ENCODE measurements at regions not wholly inside any gene's neighbourhood (a gene's known extent, or its start where the extent isn't known, plus 50 kb on each side); places are given as distances from the start of the nearest gene placed in this dataset.

GRCh38 chr2:234193977-234194563, 143.6 kb downstream of the SPP2 start:
- no TSS peak for BruUV-seq (replicated peaks)
- CTCF ChIA-PET (ENCODE audit: low intra/inter-chr PET ratio, low total read pairs), result no interaction called here
- in situ Hi-C loops (cut with HindIII; ENCODE audit: extremely low pct_ligation_motif_present, low pct_unique_long_range_greater_than_20kb) (no loop called here), intact Hi-C loops (cut with micrococcal nuclease; ENCODE audit: unreplicated experiment) (no loop called here)
- no peak for FAIRE-seq
- H3K79me2 ChIP-seq (ENCODE audit: insufficient read depth, low read length), result no peaks in the 10 kb centered on the region
- no peak overlapping the region for H3K4me2 ChIP-seq (ENCODE audit: low read depth, low read length)
- no peak overlapping the region for H3K9ac ChIP-seq (ENCODE audit: insufficient read depth, low read depth, low read length)
- no peaks in the 10 kb centered on the region for H3K36me3 ChIP-seq (replicated peaks in 1 of 2; ENCODE audit: control insufficient read depth in 1 of 2, insufficient read depth in 2 of 2, low read length in 2 of 2)
- no peaks in the 10 kb centered on the region; a peak in 2 of 5 replicates for H3K27me3 ChIP-seq (ENCODE audit: control insufficient read depth in 1 of 2, insufficient read depth in 2 of 2, low read length in 2 of 2)
- no peaks in the 10 kb centered on the region for H4K20me1 ChIP-seq (ENCODE audit: insufficient read depth, low read length)
- 4% methylated on average over 7 of the region's 7 CpGs for WGBS (ENCODE audit: low lambda C conversion rate)
- no peak overlapping the region for H3K27ac ChIP-seq (ENCODE audit: extremely low read length, insufficient read depth, low read length)
- no peaks in the 10 kb centered on the region for H3K4me1 ChIP-seq (ENCODE audit: insufficient read depth, low read length)
- DNase-seq (ENCODE audit: low spot score), result no peak
- no peak overlapping the region for H2AFZ ChIP-seq (ENCODE audit: low read length)
- H3K4me3 ChIP-seq (replicated peaks in 1 of 3; ENCODE audit: insufficient read depth in 1 of 3, low read depth in 2 of 3, low read length in 3 of 3), result no peak overlapping the region
- TF ChIP-seq ZNF34 (CRISPR knock-in tag; IDR thresholded peaks at IDR 0.05; ENCODE audit: borderline replicate concordance) (no peak), ZNF460 (CRISPR knock-in tag; IDR thresholded peaks at IDR 0.05; ENCODE audit: borderline replicate concordance) (no peak), CREB1 (IDR thresholded peaks at IDR 0.05) (peak; percentile 37), CREB1 (CRISPR knock-in tag; IDR thresholded peaks at IDR 0.05) (no peak), CHD2 (IDR thresholded peaks at IDR 0.05; ENCODE audit: low read depth, low read length) (no peak), PHF20 (CRISPR knock-in tag; IDR thresholded peaks at IDR 0.05) (no peak), THAP7 (CRISPR knock-in tag; IDR thresholded peaks at IDR 0.05) (no peak)
- TF ChIP-seq, protein P1, sequence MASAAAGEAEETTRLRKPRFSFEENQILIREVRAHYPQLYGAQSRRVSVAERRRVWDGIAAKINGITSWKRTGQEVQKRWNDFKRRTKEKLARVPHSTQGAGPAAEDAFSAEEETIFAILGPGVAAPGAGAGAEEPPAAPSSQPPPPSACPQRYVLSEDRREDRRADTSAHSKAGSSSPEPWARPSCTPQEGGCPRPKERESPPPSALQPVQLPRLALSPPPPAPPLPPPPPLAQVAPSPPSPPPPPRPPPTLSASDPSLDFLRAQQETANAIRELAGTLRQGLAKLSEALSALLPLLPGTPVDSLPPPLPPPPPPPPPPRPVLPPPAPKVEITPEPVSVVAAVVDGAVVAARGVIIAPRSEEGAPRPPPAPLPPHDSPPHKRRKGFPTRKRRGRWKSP (CRISPR knock-in tag; IDR thresholded peaks at IDR 0.05), result no peak
- TF ChIP-seq, protein P2, sequence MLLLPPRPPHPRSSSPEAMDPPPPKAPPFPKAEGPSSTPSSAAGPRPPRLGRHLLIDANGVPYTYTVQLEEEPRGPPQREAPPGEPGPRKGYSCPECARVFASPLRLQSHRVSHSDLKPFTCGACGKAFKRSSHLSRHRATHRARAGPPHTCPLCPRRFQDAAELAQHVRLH (CRISPR knock-in tag; IDR thresholded peaks at IDR 0.05; ENCODE audit: borderline replicate concordance, low read depth), result no peak
- H3K9me3 ChIP-seq (ENCODE audit: low read length), result no peaks in the 10 kb centered on the region
- ATAC-seq, result no peak
- POLR2A ChIA-PET, result no interaction called here

Data from HepG2 (cell line).